Globus pallidus (tissue), 1 donor: ENCODE measurements at regions not wholly inside any gene's neighbourhood (a gene's known extent, or its start where the extent isn't known, plus 50 kb on each side); places are given as distances from the start of the nearest gene placed in this dataset.

Source experiments
- DNase-seq: peaks from one replicate; pipeline ENCODE4 v3.0.0-alpha.2; 2015; ENCODE audit warnings: low spot score

- DNase-seq = no peak
Measured at GRCh38 chr18:14031053-14031452, 101.2 kb downstream of the ZNF519 start.

DNA sequence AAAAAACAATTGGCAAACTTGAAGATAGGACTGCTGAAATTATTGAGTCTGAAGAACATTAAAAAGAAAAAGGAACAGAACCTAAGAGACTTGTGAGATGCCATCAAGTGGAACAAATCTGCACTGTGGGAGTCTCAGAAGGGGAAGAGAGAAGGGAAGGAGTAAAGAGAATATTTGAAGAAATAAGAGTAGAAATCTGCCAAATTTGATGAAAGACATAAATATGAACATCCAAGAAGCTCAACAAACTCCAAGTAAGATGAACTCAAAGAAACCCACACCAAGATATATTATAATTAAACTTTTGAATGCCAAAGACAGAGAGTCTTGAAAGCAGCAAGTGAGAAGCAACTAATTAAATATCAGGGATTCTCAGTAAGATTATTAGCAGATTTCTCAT is 102.7 kb downstream of the ZNF519 start:
- no peak for DNase-seq

GRCh38 chr18:14026199-14026598 is 106.0 kb downstream of the ZNF519 start:
- DNase-seq = no peak

DNA sequence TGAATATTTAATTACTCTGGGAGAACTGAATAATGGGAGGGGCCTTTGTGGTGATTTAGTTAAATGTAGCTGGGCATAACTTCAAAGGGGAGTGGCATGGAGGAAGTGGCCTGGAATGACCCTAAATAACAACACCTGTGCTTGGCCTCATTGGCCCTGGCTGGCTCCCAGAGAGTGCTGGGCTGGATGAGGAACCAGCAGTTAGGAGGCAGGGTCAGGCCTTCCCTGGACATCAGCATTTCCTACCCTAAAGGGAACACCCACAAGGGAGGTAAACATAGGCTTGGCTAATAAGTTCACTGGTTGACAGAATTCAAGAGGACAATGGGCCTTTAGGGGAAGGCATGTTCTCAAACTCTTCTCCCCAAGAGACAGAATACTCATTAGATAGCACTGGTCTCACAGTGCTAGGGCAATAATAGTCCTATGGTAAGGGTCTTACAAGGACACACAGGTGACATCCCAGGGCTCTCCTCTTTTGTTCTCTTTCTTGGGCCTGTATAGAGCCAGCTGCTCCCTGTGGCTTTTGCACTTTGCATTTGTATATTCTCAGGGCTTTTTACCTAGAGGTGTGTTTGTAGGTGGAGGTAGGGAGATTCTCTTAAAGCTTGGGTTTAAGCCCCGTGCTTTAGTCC is 106.8 kb downstream of the ZNF519 start:
- no peak for DNase-seq

DNA sequence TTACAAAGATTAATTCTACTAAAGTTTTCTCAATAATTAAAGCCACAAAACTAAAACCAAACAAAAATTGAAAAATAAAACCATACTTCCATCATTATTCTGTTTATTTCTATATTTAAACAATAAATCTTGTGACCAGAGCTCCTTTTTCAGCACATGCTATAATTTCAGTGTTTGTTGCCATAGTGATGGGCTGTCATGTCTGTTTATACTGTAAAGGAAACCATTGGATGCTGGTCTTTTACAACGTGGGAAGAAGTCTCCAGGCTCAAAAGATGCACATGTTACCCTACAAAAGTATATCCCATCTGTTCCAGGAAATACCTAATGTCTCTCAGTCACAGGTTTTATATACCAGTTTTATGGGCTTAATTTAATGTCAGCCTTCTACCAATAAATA is 100.1 kb upstream of the MC2R start:
- no peak for DNase-seq

- DNase-seq = no peak
Measured at GRCh38 chr18:14014456-14014855, 99.1 kb upstream of the MC2R start.

DNA sequence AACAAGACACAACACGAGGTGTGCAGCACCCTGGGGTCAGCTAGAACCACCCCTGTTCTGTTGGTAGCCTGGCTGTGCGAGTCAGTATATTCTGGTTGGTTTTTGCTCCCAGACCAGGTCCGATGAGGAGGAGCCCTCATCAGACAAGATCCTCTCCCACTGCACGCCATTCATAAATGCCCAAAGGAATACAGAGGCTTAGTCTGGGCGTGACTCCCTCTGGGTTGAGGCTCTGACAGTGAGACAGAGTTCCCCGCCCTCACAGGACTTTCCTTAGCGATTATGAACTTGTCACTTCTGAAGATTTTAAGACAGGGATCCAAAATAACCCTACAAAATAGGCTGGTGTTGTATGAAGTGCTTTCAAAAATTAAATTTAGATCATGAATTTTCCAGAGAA is 85.5 kb upstream of the MC2R start:
- no peak for DNase-seq

DNA sequence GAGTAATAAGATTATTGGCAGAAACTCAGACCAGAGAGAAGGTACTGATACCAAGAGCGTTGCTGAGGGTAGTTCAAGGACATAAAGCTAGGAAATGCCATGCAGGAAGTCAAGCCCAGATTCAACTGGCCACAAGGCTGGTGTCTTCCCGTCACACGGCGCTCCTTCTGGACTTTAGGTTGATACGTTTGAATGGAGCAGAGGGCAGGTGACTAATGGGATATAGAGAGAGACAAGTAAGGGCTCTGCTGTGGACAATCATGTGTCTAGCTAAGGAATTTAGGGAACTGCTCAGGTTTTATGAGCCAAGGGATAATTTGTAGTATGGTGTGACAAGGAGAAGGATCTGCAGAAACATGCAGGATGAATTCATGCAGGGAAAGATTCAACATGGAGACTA is 83.9 kb upstream of the MC2R start:
- no peak for DNase-seq

- no peak for DNase-seq
Measured at GRCh38 chr18:13998571-13998970, 83.2 kb upstream of the MC2R start.

- DNase-seq = peak; percentile 56
Measured at GRCh38 chr18:13993730-13994129, 78.4 kb upstream of the MC2R start.

GRCh38 chr18:13992826-13993540 is 77.6 kb upstream of the MC2R start:
- DNase-seq = no peak

DNA sequence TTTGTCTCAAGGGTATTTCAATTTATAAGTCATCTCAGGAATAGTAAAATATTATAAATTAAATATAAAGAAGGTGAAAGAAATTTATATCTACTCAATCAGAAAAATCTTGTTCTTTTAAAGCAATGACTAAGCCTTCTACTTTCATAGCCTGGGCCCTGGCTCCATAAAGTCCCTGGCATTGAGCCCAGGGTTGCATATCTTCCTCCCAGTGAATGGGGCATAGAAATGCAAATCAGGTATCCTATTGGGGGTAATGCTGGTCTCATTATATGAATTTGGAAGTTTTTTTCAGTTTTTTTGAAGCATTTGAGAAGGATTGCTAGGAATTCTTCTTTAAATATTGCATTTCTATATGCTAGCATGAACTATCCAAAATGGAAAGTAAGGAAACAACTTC is 73.9 kb upstream of the MC2R start:
- DNase-seq = no peak

DNA sequence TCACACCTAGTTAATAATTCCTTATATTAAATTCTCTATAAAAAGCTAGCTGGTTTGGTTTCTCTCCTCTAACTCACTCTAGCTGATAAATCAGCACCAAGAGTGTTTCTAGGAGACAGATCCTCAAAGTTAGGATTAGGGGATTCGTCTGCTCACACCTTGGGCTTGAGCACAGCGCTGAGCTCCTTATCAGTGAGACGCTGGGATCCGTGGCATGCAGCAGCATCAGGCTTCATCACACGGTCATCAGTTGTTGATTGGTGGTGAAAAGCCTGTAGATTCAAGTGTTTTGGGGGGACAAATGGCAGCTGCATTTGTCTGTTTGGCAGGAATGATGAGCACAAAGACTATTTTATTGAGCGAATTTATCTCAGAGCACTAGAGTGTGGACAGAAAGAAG is 72.6 kb upstream of the MC2R start:
- DNase-seq = no peak

GRCh38 chr18:13984080-13984479 is 68.7 kb upstream of the MC2R start:
- DNase-seq = no peak

DNA sequence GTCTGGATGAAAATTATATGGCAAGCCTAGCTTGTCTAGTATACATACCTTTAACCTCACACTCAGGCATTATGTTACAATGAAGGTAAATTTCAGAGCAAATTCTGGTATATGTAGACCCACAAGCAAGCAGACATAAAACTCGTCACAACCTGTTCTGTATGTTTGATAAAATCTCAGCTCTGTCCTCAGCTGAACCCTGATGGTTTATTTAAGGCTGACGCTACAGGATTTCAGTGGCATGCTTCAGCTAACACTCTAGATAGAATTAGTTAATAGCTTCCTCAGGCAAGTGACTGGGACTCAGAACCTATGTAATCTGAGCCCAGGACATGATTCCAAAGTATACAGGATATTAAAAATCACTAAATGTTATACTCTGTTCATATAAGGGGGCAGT is 68.2 kb upstream of the MC2R start:
- DNase-seq = no peak

GRCh38 chr18:13982126-13982525 is 66.8 kb upstream of the MC2R start:
- no peak for DNase-seq

GRCh38 chr18:13973061-13973575 is 57.8 kb upstream of the MC2R start:
- no peak for DNase-seq
